H54 (cell line): ENCODE measurements at regions not wholly inside any gene's neighbourhood (a gene's known extent, or its start where the extent isn't known, plus 50 kb on each side); places are given as distances from the start of the nearest gene placed in this dataset.

Source experiments
- DNase-seq: peaks from one replicate; pipeline ENCODE4 v3.0.0; 2011; ENCODE audit warnings: low spot score, mixed read lengths; ENCODE audit not compliant: insufficient read length
- FAIRE-seq: peaks from 3 replicates; lab custom pipeline; 2011; peaks lifted over from hg19 to GRCh38; lab: Jason Lieb, UNC
- POLR2A ChIP-seq: IDR thresholded peaks from 2 replicates; pipeline ENCODE4 v1.6.1; 2011; ENCODE audit warnings: low read depth, mild to moderate bottlenecking, low read length

- DNase-seq (no peak), FAIRE-seq (no peak)
- no peak for TF ChIP-seq POLR2A
Observed at GRCh38 chr1:112806090-112806642, 91.0 kb upstream of the PPM1J start.

- no peak for FAIRE-seq
- no peak for TF ChIP-seq POLR2A
- DNase-seq: no peak
Observed at GRCh38 chr1:112805155-112805853, 90.2 kb upstream of the PPM1J start.

- DNase-seq (peak; percentile 73), FAIRE-seq (no peak)
- no peak; the same call in 1 of the 2 replicates for TF ChIP-seq POLR2A
Observed at GRCh38 chr1:112803906-112804762, 89.0 kb upstream of the PPM1J start.

- no peak for TF ChIP-seq POLR2A
- no peak for FAIRE-seq
- no peak for DNase-seq
Observed at GRCh38 chr1:112800289-112800688, 85.2 kb upstream of the PPM1J start.

GRCh38 chr1:112798292-112798691, 83.2 kb upstream of the PPM1J start:
- no peak for TF ChIP-seq POLR2A
- FAIRE-seq (no peak), DNase-seq (no peak)

GRCh38 chr1:112797224-112797623, 82.1 kb upstream of the PPM1J start:
- no peak for TF ChIP-seq POLR2A
- DNase-seq (no peak), FAIRE-seq (no peak)

GRCh38 chr1:112794654-112795239, 79.6 kb upstream of the PPM1J start:
- FAIRE-seq (no peak), DNase-seq (no peak)
- no peak for TF ChIP-seq POLR2A

GRCh38 chr1:112793631-112794565, 78.8 kb upstream of the PPM1J start:
- FAIRE-seq: no peak
- no peak for TF ChIP-seq POLR2A
- DNase-seq: no peak

GRCh38 chr1:112791723-112792104, 76.6 kb upstream of the PPM1J start:
- FAIRE-seq: no peak

GRCh38 chr1:112790920-112791722, 76.0 kb upstream of the PPM1J start:
- no peak for TF ChIP-seq POLR2A
- FAIRE-seq: no peak
- no peak for DNase-seq

More at GRCh38 chr1:112791723-112792104, 76.6 kb upstream of the PPM1J start:
- TF ChIP-seq POLR2A: no peak
- DNase-seq: no peak

- FAIRE-seq (no peak), DNase-seq (no peak)
- no peak for TF ChIP-seq POLR2A
Observed at GRCh38 chr1:112788561-112788960, 73.4 kb upstream of the PPM1J start.

- no peak for TF ChIP-seq POLR2A
- FAIRE-seq (no peak), DNase-seq (no peak)
Observed at GRCh38 chr1:112788054-112788453, 72.9 kb upstream of the PPM1J start.

GRCh38 chr1:112783059-112783458, 67.9 kb upstream of the PPM1J start:
- FAIRE-seq: no peak
- no peak for DNase-seq
- no peak for TF ChIP-seq POLR2A
